GM12874 (cell line): ENCODE measurements at regions not wholly inside any gene's neighbourhood (a gene's known extent, or its start where the extent isn't known, plus 50 kb on each side); places are given as distances from the start of the nearest gene placed in this dataset.

ENCODE experiments used
- CTCF ChIP-seq: IDR thresholded peaks from 2 replicates; pipeline ENCODE4 v1.5.1; 2011; ENCODE audit warnings: low read depth, mild to moderate bottlenecking, control low read depth, low read length, moderate library complexity; ENCODE audit not compliant: insufficient read depth

GRCh38 chr9:687034-687785 is 154.3 kb upstream of the DMRT1 start:
- no peak for TF ChIP-seq CTCF

GRCh38 chr9:687994-688393 is 153.5 kb upstream of the DMRT1 start:
- TF ChIP-seq CTCF, result no peak

GRCh38 chr9:690517-691111 is 150.9 kb upstream of the DMRT1 start:
- TF ChIP-seq CTCF, result no peak

GRCh38 chr9:691825-692400 is 149.6 kb upstream of the DMRT1 start:
- TF ChIP-seq CTCF, result no peak

- no peak for TF ChIP-seq CTCF
Measured at GRCh38 chr9:692636-693129, 148.8 kb upstream of the DMRT1 start.

- no peak for TF ChIP-seq CTCF
Measured at GRCh38 chr9:693201-694091, 148.1 kb upstream of the DMRT1 start.

- TF ChIP-seq CTCF, result no peak
Measured at GRCh38 chr9:694092-694402, 147.4 kb upstream of the DMRT1 start.
